AG04449 (cell line): ENCODE measurements at regions not wholly inside any gene's neighbourhood (a gene's known extent, or its start where the extent isn't known, plus 50 kb on each side); places are given as distances from the start of the nearest gene placed in this dataset.

Experiments used
- CTCF ChIA-PET: fragments of 350-600 bp; formaldehyde crosslinking; extraction: SDS; loops from one replicate; lab custom pipeline; 2021; ENCODE audit warnings: antibody characterized with exemption; lab: Yijun Ruan, JAX
- POLR2A ChIA-PET: fragments of 400-600, 350-600 bp; formaldehyde crosslinking; extraction: SDS; loops from one replicate; lab custom pipeline; 2020; ENCODE audit warnings: antibody characterized with exemption, inconsistent platforms; lab: Yijun Ruan, JAX
- DNase-seq: peaks from one replicate; pipeline ENCODE4 v3.0.0-alpha.2; 2010; ENCODE audit warnings: low read depth, low spot score
- H3K4me3 ChIP-seq: 2 replicates; pipeline ENCODE4 v1.5.1; 2011; ENCODE audit warnings: low read depth, mild to moderate bottlenecking, control low read depth, low read length
- TF ChIP-seq, protein P1 (sequence below): IDR thresholded peaks from one replicate; pipeline ENCODE4 v1.5.1; 2011; ENCODE audit warnings: mild to moderate bottlenecking, moderate library complexity, low read length, control low read depth, inconsistent platforms; ENCODE audit not compliant: insufficient read depth; ENCODE audit errors: missing control alignments

DNA sequence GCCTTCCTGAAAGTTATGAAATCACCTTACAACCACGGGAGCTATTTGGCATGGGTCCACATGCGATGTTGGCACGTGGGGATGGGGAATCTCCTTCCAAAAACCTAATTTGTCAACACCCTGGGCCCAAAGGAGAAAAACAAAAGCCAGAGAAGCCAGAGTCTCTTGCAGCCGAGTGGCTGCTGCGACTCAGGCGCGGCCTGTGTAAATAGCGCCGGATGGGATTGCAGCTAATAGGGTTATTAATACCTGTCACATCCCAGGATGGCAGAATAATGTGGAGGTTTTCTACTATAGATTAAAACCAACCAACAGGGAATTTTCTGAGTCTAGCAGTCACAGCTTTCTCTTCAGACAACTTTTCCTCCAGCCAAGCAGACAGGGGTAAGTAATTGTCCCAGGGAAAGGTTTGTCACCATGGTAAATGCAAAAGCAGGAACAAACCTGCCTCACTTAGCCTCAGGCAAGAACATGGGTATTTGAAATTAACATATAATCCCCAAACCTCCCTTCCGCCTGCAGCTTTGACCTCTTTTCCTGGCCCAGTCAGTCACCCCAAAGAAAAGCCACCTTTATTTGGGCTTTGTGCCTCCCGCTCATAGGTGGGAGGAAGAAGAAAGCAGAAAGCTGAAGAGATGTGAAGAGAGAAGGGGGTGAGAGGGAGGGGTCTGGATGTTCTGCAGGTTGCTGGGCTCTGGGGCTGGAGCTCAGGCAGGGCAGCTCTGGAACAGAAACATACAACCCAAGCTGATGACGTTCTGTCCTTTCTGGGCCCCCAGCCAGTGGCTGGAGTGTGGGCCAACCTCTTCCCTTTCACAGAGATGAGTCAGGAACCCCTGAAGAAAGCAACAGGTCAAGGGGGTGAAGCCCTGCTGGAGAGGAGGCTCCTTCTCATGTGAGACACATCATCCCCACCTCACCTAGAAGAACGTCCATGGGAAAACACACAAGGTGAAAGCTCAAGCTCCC, 376.5 kb downstream of the NXPE2 start:
- H3K4me3 ChIP-seq: no peak overlapping the region
- ChIA-PET CTCF (no interaction called here), POLR2A (no interaction called here)
- DNase-seq: no peak
- TF ChIP-seq, protein P1, sequence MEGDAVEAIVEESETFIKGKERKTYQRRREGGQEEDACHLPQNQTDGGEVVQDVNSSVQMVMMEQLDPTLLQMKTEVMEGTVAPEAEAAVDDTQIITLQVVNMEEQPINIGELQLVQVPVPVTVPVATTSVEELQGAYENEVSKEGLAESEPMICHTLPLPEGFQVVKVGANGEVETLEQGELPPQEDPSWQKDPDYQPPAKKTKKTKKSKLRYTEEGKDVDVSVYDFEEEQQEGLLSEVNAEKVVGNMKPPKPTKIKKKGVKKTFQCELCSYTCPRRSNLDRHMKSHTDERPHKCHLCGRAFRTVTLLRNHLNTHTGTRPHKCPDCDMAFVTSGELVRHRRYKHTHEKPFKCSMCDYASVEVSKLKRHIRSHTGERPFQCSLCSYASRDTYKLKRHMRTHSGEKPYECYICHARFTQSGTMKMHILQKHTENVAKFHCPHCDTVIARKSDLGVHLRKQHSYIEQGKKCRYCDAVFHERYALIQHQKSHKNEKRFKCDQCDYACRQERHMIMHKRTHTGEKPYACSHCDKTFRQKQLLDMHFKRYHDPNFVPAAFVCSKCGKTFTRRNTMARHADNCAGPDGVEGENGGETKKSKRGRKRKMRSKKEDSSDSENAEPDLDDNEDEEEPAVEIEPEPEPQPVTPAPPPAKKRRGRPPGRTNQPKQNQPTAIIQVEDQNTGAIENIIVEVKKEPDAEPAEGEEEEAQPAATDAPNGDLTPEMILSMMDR: no peak

DNA sequence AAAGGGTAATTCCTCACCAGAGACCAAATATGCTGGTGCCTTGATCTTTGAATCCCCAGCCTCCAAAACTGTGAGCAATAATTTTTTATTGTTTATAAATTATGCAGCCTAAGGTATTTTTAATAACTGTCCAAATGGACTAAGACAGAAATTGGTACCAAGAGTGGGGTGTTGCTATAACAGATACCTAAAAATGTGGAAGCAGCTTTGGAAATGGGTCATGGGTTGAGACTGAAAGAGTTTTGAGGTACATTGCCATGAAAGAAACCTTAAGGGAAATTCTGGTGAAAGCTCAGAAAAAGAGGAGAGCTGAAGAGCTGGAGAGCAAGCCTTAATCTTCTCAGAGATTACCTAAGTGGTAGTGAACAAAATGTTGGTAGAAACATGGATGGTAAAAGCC, 378.2 kb downstream of the NXPE2 start:
- H3K4me3 ChIP-seq: no peak overlapping the region
- ChIA-PET CTCF (no interaction called here), POLR2A (no interaction called here)
- no peak for DNase-seq
- TF ChIP-seq, protein P1: no peak

GRCh38 chr11:115060840-115061239, 382.5 kb downstream of the NXPE2 start:
- ChIA-PET POLR2A (no interaction called here), CTCF (no interaction called here)
- no peak for DNase-seq
- H3K4me3 ChIP-seq: no peak overlapping the region
- TF ChIP-seq, protein P1: no peak

DNA sequence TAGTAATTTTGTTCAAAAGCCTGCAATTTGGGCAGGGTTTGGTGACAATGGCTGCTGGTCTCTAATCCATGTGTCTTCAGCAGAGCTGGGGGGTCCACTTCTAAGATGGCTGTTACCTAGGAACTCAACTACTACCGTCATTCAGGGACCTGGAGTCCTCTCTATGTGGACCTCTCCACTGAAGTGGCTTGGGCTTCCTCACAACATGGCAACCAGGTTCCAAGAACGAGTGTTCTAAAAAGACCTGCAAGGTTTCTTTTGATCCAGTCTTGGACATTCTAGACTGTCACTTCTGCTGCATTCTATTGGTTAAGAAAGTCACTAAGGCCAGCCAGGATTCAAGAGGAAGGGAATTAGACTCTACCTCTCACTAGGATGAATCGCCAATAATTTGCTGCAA, 387.0 kb downstream of the NXPE2 start:
- ChIA-PET POLR2A (no interaction called here), CTCF (no interaction called here)
- no peak overlapping the region for H3K4me3 ChIP-seq
- no peak for DNase-seq
- TF ChIP-seq, protein P1: no peak

- POLR2A ChIA-PET: no interaction called here
- CTCF ChIA-PET: no interaction called here
- no peak for DNase-seq
- H3K4me3 ChIP-seq: no peak overlapping the region
- TF ChIP-seq, protein P1: no peak
These were observed 387.7 kb downstream of the NXPE2 start for GRCh38 chr11:115065830-115066664.

GRCh38 chr11:115067471-115067870, 389.1 kb downstream of the NXPE2 start:
- no peak for DNase-seq
- no peak overlapping the region for H3K4me3 ChIP-seq
- POLR2A ChIA-PET: no interaction called here
- CTCF ChIA-PET: no interaction called here
- TF ChIP-seq, protein P1: no peak
